ENCODE measurements at regions not wholly inside any gene's neighbourhood (a gene's known extent, or its start where the extent isn't known, plus 50 kb on each side); places are given as distances from the start of the nearest gene placed in this dataset.

- Histone ChIP-seq H2AK5ac (ENCODE audit: low read depth, low read length) (no peak overlapping the region), H3K14ac (replicated peaks; ENCODE audit: low read depth, low read length) (no peak overlapping the region), H3K4me3 (ENCODE audit: insufficient read depth, low read depth, low read length) (no peak overlapping the region), H4K8ac (ENCODE audit: low read depth in 2 of 2, low read length in 2 of 2) (no peak overlapping the region), H3K23ac (ENCODE audit: low read depth, low read length) (no peak overlapping the region), H3K4me1 (ENCODE audit: control insufficient read depth, insufficient read depth, low read length) (no peaks in the 10 kb centered on the region), H4K5ac (ENCODE audit: low read depth, low read length) (no peak overlapping the region), H2BK120ac (ENCODE audit: low read depth, low read length) (no peak overlapping the region), H3K9me1 (ENCODE audit: insufficient read depth, low read length) (no peaks in the 10 kb centered on the region), H2BK15ac (ENCODE audit: low read depth, low read length) (no peak overlapping the region), H3K56ac (ENCODE audit: extremely low read depth, insufficient read depth, low read length) (no peak overlapping the region), H3K36me3 (ENCODE audit: control insufficient read depth, insufficient read depth, low read length) (no peaks in the 10 kb centered on the region), H4K91ac (ENCODE audit: insufficient read depth, low read depth, low read length) (no peak overlapping the region), H2BK20ac (ENCODE audit: low read depth, low read length) (no peak overlapping the region), H3K9ac (ENCODE audit: low read depth, low read length) (no peak overlapping the region), H2BK5ac (ENCODE audit: low read depth, low read length, poor library complexity, severe bottlenecking) (no peak overlapping the region), H3K79me1 (ENCODE audit: low read depth in 1 of 2, low read length in 2 of 2) (no peaks in the 10 kb centered on the region), H3K27ac (ENCODE audit: insufficient read depth, low read length) (no peak overlapping the region), H2AK9ac (replicated peaks; ENCODE audit: low read depth, low read length, poor library complexity) (no peak overlapping the region), H2AFZ (replicated peaks; ENCODE audit: low read length, poor library complexity) (no peak overlapping the region), H3K4ac (ENCODE audit: low read depth, low read length) (no peak overlapping the region), H3K18ac (ENCODE audit: low read depth, low read length) (no peak overlapping the region), H3K27me3 (ENCODE audit: control insufficient read depth, insufficient read depth, low read length) (no peaks in the 10 kb centered on the region), H3K4me2 (ENCODE audit: low read depth, low read length) (no peak overlapping the region), H4K20me1 (ENCODE audit: insufficient read depth, low read length) (no peaks in the 10 kb centered on the region), H3K9me3 (ENCODE audit: control insufficient read depth, insufficient read depth, low read length) (peaks cover 13% of the 10 kb centered on the region)
- BruUV-seq (replicated peaks) = no TSS peak
- POLR2A ChIA-PET (ENCODE audit: unreplicated experiment) = no interaction called here
- CTCF ChIA-PET = no interaction called here
- intact Hi-C loops (cut with micrococcal nuclease) (no loop called here), in situ Hi-C loops (cut with MboI; ENCODE audit: low sequenced_read_pairs) (no loop called here), dilution Hi-C loops (cut with HindIII; ENCODE audit: low sequenced_read_pairs, unreplicated experiment) (no loop called here)
- TF ChIP-seq ELK1 (IDR thresholded peaks at IDR 0.05; ENCODE audit: borderline replicate concordance, low read depth, low read length) (no peak), USF2 (IDR thresholded peaks at IDR 0.05; ENCODE audit: low read depth, low read length) (no peak)
- no peak for ATAC-seq (ENCODE audit: low read depth)
- WGBS, 2 experiments (ENCODE audit: extremely low coverage in 2 of 2, insufficient read length in 1 of 2) = 17% methylated on average over 1 of the region's 6 CpGs; no CpG with 5 or more reads in 1 of the 2 experiments
- DNase-seq = peak; percentile 2
These were observed 668.5 kb upstream of the AUTS2 start for GRCh38 chr7:68929781-68930261.

All from IMR-90 (cell line).